ENCODE measurements at regions not wholly inside any gene's neighbourhood (a gene's known extent, or its start where the extent isn't known, plus 50 kb on each side); places are given as distances from the start of the nearest gene placed in this dataset.

- H3K4me3 Mint-ChIP-seq: no peak overlapping the region
- DNase-seq: no peak
- no peaks in the 10 kb centered on the region for H3K36me3 Mint-ChIP-seq (ENCODE audit: insufficient read depth)
- H3K27me3 Mint-ChIP-seq (ENCODE audit: low read depth): peaks cover 16% of the 10 kb centered on the region
- peaks cover 4% of the 10 kb centered on the region for H3K9me3 Mint-ChIP-seq
- no peak for ATAC-seq
- H3K4me1 Mint-ChIP-seq (ENCODE audit: low read depth): peaks cover 15% of the 10 kb centered on the region
These were observed 483.6 kb downstream of the GADD45G start for GRCh38 chr9:90088434-90088833.

DNA sequence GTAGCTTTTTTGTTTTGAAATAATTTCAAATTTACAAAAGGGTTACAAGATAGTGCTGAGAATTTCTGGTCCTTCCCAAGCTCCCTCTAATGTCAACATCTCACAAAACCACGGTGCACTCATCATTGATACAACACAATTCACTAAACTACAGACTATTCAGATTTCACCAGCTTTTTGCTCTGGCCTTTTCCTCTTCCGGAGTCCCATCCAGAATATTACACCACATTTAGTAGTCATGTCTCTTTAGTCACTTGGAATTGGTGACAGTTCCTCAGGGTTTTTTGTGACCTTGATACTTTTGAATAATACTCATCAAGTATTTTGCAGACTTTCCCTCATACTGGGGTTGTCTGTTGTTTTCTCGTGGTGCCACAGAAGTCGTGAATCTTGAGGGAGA lies 484.0 kb downstream of the GADD45G start:
- H3K27me3 Mint-ChIP-seq (ENCODE audit: low read depth): peaks cover 17% of the 10 kb centered on the region
- H3K4me3 Mint-ChIP-seq: no peak overlapping the region
- no peaks in the 10 kb centered on the region for H3K36me3 Mint-ChIP-seq (ENCODE audit: insufficient read depth)
- H3K4me1 Mint-ChIP-seq (ENCODE audit: low read depth): peaks cover 19% of the 10 kb centered on the region
- DNase-seq (no peak), ATAC-seq (no peak)
- peaks cover 4% of the 10 kb centered on the region for H3K9me3 Mint-ChIP-seq

GRCh38 chr9:90090997-90091396 lies 486.2 kb downstream of the GADD45G start:
- DNase-seq: no peak
- no peaks in the 10 kb centered on the region for H3K36me3 Mint-ChIP-seq (ENCODE audit: insufficient read depth)
- peaks cover 4% of the 10 kb centered on the region for H3K9me3 Mint-ChIP-seq
- H3K4me1 Mint-ChIP-seq (ENCODE audit: low read depth): peaks cover 19% of the 10 kb centered on the region
- no peak overlapping the region for H3K4me3 Mint-ChIP-seq
- ATAC-seq: no peak
- peaks cover 17% of the 10 kb centered on the region for H3K27me3 Mint-ChIP-seq (ENCODE audit: low read depth)

- H3K4me1 Mint-ChIP-seq (ENCODE audit: low read depth): peaks cover 19% of the 10 kb centered on the region
- peaks cover 4% of the 10 kb centered on the region for H3K9me3 Mint-ChIP-seq
- H3K4me3 Mint-ChIP-seq: no peak overlapping the region
- H3K36me3 Mint-ChIP-seq (ENCODE audit: insufficient read depth): no peaks in the 10 kb centered on the region
- peak; percentile 38 to 53 for ATAC-seq
- DNase-seq: no peak
- H3K27me3 Mint-ChIP-seq (ENCODE audit: low read depth): peaks cover 13% of the 10 kb centered on the region
These were observed 487.7 kb downstream of the GADD45G start for GRCh38 chr9:90092508-90092907.

DNA sequence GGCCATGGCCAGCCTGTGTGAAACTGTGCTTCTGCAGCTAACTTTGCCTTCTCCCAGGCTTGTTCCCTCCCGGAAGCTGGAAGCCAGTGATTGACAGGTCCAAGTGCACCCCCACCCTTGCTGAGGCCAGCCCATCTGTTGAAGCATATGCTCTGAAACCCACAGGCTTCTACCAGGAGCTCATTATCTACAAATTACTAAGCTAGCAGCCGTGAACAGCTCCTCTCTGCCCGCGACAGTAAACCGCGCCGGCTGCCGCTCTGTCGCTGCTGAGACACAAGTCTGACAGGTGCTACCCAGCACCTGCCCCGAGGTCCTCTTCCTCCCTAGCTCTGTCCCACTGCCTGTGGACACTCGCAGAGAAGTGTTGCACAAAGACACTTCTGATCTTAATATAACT lies 490.9 kb downstream of the GADD45G start:
- no peak overlapping the region for H3K4me3 Mint-ChIP-seq
- DNase-seq: no peak
- no peaks in the 10 kb centered on the region for H3K9me3 Mint-ChIP-seq
- H3K27me3 Mint-ChIP-seq (ENCODE audit: low read depth): peaks cover 9% of the 10 kb centered on the region
- H3K36me3 Mint-ChIP-seq (ENCODE audit: insufficient read depth): no peaks in the 10 kb centered on the region
- peak in 1 of 2 donors; percentile 23 for ATAC-seq
- peaks cover 19% of the 10 kb centered on the region for H3K4me1 Mint-ChIP-seq (ENCODE audit: low read depth)

DNA sequence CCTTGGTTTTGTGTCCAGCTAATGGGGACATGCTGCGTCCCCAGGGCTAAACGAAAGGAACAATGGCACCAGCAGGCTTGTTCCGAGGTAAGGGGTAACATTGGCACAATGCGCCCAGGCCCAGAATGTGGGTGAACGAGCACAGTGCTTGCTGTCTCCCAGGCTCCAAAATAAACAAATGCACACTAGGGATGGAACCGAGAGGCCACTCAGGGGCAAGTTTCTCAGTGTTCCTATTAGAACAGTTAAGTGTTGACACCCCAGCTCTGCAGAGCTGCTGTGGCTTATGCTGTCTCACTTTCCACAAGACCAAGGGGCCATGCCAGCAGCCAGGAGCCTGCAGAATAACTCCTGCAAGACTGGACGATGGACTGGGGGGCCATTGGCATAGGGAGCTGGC lies 492.4 kb downstream of the GADD45G start:
- peaks cover 18% of the 10 kb centered on the region for H3K4me1 Mint-ChIP-seq (ENCODE audit: low read depth)
- ATAC-seq: no peak

GRCh38 chr9:90098408-90098807 lies 493.6 kb downstream of the GADD45G start:
- ATAC-seq (no peak), DNase-seq (no peak)
- Mint-ChIP-seq H3K9me3 (no peaks in the 10 kb centered on the region), H3K4me3 (no peak overlapping the region), H3K4me1 (ENCODE audit: low read depth) (peaks cover 10% of the 10 kb centered on the region), H3K27me3 (ENCODE audit: low read depth) (peaks cover under 1% of the 10 kb centered on the region), H3K36me3 (ENCODE audit: insufficient read depth) (no peaks in the 10 kb centered on the region)

More for the DNA sequence above, 492.4 kb downstream of the GADD45G start:
- DNase-seq: no peak
- Mint-ChIP-seq H3K27me3 (ENCODE audit: low read depth) (peaks cover 3% of the 10 kb centered on the region), H3K36me3 (ENCODE audit: insufficient read depth) (no peaks in the 10 kb centered on the region), H3K9me3 (no peaks in the 10 kb centered on the region), H3K4me3 (no peak overlapping the region)

DNA sequence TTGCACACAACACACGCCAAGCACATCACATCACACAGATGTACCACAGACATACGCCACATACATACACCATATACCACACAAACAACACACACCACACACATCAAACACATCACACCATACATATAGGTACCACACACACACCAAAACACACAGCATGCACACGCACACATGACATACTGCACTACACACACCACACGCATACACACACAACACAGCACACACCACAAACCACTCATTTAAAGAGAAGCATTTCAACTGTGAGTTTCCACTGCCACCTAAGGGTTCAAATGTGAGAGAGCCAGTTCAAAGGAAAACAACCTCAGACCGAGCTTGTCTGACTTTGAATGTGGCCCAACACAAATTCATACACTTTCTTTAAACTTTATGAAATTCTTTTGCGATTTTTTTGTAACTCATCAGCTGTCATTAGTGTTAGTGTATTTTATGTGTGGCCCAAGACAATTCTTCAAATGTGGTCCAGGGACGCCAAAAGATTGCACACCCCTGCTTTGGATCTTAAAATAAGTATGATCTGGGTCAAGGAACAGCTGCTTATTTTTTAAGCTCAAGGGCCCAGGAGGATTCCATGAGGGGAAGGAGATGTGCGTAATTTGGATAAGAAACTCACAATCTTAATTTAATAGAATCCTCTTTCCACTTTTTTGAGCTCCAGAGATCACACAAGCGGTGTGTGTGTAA lies 494.6 kb downstream of the GADD45G start:
- no peaks in the 10 kb centered on the region for H3K9me3 Mint-ChIP-seq
- DNase-seq (no peak), ATAC-seq (no peak)
- no peaks in the 10 kb centered on the region for H3K27me3 Mint-ChIP-seq (ENCODE audit: low read depth)
- H3K4me1 Mint-ChIP-seq (ENCODE audit: low read depth): peaks cover 6% of the 10 kb centered on the region
- no peaks in the 10 kb centered on the region for H3K36me3 Mint-ChIP-seq (ENCODE audit: insufficient read depth)
- H3K4me3 Mint-ChIP-seq: no peak overlapping the region

DNA sequence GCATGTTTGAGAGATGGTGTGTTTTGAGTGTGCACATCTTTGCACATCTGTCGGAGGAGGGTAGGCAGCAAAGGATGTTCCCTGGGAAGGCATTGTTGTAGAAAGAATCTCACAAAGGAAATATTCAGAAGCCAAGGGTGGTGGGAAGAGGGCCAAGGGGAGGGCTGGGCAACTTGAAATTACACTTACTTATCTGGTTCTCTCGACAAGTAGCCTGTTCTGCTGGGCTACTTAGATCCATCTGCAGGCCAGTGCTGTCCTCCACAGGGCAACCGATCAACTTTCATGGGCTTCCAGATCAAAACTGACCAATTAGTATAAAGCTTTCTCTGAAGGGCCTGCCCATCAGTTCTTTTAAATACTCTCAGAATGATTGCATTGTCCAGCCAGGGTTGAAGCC lies 495.2 kb downstream of the GADD45G start:
- no peaks in the 10 kb centered on the region for H3K36me3 Mint-ChIP-seq (ENCODE audit: insufficient read depth)
- H3K4me3 Mint-ChIP-seq: no peak overlapping the region
- H3K9me3 Mint-ChIP-seq: no peaks in the 10 kb centered on the region
- H3K27me3 Mint-ChIP-seq (ENCODE audit: low read depth): no peaks in the 10 kb centered on the region
- ATAC-seq (no peak), DNase-seq (no peak)
- H3K4me1 Mint-ChIP-seq (ENCODE audit: low read depth): peaks cover 6% of the 10 kb centered on the region

DNA sequence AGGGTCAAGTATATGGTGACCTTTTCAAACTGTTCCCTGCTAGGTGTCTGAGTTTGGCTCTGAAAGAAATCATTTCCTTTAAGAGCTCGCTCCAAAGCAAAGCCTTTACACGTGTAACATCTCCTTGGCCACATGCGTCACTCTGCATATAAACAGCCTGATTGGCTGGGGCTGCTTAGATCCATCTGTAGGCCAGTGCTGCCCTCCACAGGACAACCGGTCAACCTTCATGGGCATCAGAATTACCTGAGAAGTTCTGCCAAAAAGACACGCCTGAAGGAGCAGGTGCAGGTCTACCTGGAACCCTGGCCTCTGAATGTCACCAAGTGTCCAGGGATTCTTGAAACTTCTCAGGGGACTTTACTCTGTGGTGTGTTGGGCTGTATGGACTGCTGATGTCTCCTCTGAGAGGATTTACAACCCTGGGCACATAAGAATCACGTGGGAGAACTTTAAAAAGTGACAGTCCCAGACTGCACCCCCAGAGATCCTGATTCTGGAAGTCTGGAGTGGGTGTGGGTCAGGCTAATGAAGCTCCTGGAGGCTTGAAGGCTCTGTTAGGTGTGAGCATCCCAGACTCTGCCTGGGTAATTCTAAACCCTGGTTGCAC lies 497.6 kb downstream of the GADD45G start:
- no peaks in the 10 kb centered on the region for H3K27me3 Mint-ChIP-seq (ENCODE audit: low read depth)
- H3K4me3 Mint-ChIP-seq: no peak overlapping the region
- ATAC-seq (peak; percentile 98 to 100), DNase-seq (peak; percentile 65)
- H3K9me3 Mint-ChIP-seq: no peaks in the 10 kb centered on the region
- H3K36me3 Mint-ChIP-seq (ENCODE audit: insufficient read depth): no peaks in the 10 kb centered on the region
- peaks cover 6% of the 10 kb centered on the region for H3K4me1 Mint-ChIP-seq (ENCODE audit: low read depth)

DNA sequence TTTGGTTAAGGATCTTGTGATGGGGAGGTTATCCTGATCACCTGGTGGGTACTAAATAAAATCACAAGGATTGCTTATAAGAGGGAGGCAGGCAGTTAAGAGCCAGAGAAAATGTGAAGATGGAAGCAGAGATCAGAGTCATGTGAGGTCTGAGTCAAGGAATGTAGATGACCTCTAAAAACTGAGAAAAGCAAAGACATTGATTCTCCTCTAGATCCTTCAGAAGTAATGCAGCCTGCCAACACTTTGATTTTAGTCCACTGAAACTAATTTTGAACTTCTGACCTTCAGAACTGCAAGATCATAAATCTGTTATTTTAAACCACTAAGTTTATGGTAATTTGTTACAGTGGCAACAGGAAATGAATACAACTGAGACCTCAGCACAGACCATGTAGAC lies 499.0 kb downstream of the GADD45G start:
- Mint-ChIP-seq H3K9me3 (no peaks in the 10 kb centered on the region), H3K4me1 (ENCODE audit: low read depth) (peaks cover 6% of the 10 kb centered on the region), H3K4me3 (no peak overlapping the region), H3K36me3 (ENCODE audit: insufficient read depth) (no peaks in the 10 kb centered on the region), H3K27me3 (ENCODE audit: low read depth) (no peaks in the 10 kb centered on the region)
- ATAC-seq: no peak
- no peak for DNase-seq

GRCh38 chr9:90105773-90106172 lies 501.0 kb downstream of the GADD45G start:
- Mint-ChIP-seq H3K9me3 (peaks cover 4% of the 10 kb centered on the region), H3K4me1 (ENCODE audit: low read depth) (peaks cover 6% of the 10 kb centered on the region), H3K4me3 (no peak overlapping the region), H3K27me3 (ENCODE audit: low read depth) (no peaks in the 10 kb centered on the region), H3K36me3 (ENCODE audit: insufficient read depth) (no peaks in the 10 kb centered on the region)
- ATAC-seq (no peak), DNase-seq (no peak)

DNA sequence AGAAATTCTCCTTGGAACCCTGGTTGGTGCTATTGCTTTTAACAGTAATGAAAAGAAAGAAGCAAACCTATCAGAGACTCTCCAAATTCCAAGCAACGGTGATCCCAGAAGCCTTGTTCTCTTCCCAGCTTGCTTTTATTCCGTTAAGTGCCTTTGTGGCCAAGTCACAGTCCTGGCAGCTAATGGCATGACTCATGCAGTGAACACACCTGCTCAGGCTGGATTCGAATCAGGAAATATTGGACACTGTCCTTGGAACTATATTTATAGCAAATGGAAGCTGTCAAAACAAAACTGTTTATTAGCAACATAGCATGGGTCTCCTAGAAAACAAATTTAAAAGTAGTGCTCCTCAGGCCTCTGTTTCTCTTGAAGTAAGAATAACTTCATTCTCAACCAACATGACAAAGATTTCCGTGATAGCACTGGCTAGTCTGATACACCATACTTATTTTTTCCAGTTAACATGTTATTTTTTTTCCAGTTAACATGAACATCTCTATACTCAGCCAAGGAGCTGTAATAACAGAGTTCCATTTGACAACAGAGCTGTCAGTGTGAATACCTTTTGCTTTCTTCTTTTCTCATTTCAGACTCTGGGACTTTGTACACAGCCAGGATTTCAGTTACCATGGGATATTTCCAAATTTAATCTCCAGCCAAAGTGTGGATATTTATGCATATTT lies 502.4 kb downstream of the GADD45G start:
- Mint-ChIP-seq H3K4me3 (no peak overlapping the region), H3K4me1 (ENCODE audit: low read depth) (peaks cover 4% of the 10 kb centered on the region), H3K36me3 (ENCODE audit: insufficient read depth) (no peaks in the 10 kb centered on the region), H3K9me3 (peaks cover 4% of the 10 kb centered on the region), H3K27me3 (ENCODE audit: low read depth) (no peaks in the 10 kb centered on the region)
- ATAC-seq: no peak
- DNase-seq: no peak

- no peaks in the 10 kb centered on the region for H3K36me3 Mint-ChIP-seq (ENCODE audit: insufficient read depth)
- no peak overlapping the region for H3K4me3 Mint-ChIP-seq
- DNase-seq (no peak), ATAC-seq (no peak)
- H3K9me3 Mint-ChIP-seq: peaks cover 4% of the 10 kb centered on the region
- H3K4me1 Mint-ChIP-seq (ENCODE audit: low read depth): no peaks in the 10 kb centered on the region
- no peaks in the 10 kb centered on the region for H3K27me3 Mint-ChIP-seq (ENCODE audit: low read depth)
These were observed 503.2 kb downstream of the GADD45G start for GRCh38 chr9:90107726-90108655.

All from activated T-cell treated with anti-CD3 and anti-CD28 coated beads, Interleukin-2, amount 50 U/mL, for 4 hours (primary cell).